Thoracic aorta (tissue), 2 donors: ENCODE measurements at regions not wholly inside any gene's neighbourhood (a gene's known extent, or its start where the extent isn't known, plus 50 kb on each side); places are given as distances from the start of the nearest gene placed in this dataset.

ENCODE experiments used
- ATAC-seq: fragments of 150-250 bp; one replicate; pipeline ENCODE4 v1.8.0; 2017; ENCODE audit warnings: low read depth; ENCODE audit not compliant: insufficient number of reproducible peaks, low FRiP score
- DNase-seq: peaks from one replicate; pipeline ENCODE4 v3.0.0-alpha.2; 2020; ENCODE audit warnings: low spot score
- H3K27ac ChIP-seq, 2 donors: fragments of 200-600 bp; sonication (generic); 1 replicate in 1 of 2; 2 replicates in 1 of 2; pipeline ENCODE4 v1.5.1; 2016; ENCODE audit warnings: mild to moderate bottlenecking in 2 of 2, moderate library complexity in 2 of 2
- H3K27me3 ChIP-seq: fragments of 200-600 bp; sonication (generic); replicated peaks from 2 replicates; pipeline ENCODE4 v1.6.0; 2016; ENCODE audit warnings: mild to moderate bottlenecking; ENCODE audit not compliant: insufficient read depth
- H3K36me3 ChIP-seq: fragments of 200-600 bp; sonication (generic); one replicate; pipeline ENCODE4 v1.5.1; 2016
- H3K4me1 ChIP-seq, 2 donors: fragments of 200-600 bp; sonication (generic); 1 replicate in 1 of 2; 2 replicates in 1 of 2; pipeline versions ENCODE4 v1.5.1 to v1.6.0; 2016; ENCODE audit warnings: low read depth in 2 of 2, mild to moderate bottlenecking in 1 of 2; ENCODE audit not compliant: control insufficient read depth in 1 of 2
- H3K4me3 ChIP-seq: fragments of 200-600 bp; sonication (generic); 2 replicates; pipeline ENCODE4 v1.5.1; 2016; ENCODE audit warnings: mild to moderate bottlenecking
- H3K9me3 ChIP-seq: fragments of 200-600 bp; sonication (generic); 2 replicates; pipeline ENCODE4 v1.5.1; 2016
- CTCF ChIP-seq: fragments of 200-600 bp; sonication (generic); IDR thresholded peaks from one replicate; pipeline ENCODE4 v1.5.1; 2019; ENCODE audit warnings: antibody characterized with exemption

- H3K4me3 ChIP-seq = no peak overlapping the region
- no peaks in the 10 kb centered on the region for H3K4me1 ChIP-seq
- no peaks in the 10 kb centered on the region for H3K9me3 ChIP-seq
- H3K27ac ChIP-seq = no peak overlapping the region
- no peaks in the 10 kb centered on the region for H3K27me3 ChIP-seq
- no peak for TF ChIP-seq CTCF
- ATAC-seq = no peak
- H3K36me3 ChIP-seq = no peaks in the 10 kb centered on the region
- no peak for DNase-seq
Observed at GRCh38 chr13:81683521-81683920, 1342.6 kb upstream of the SPRY2 start.

GRCh38 chr13:81682081-81682630 lies 1341.2 kb upstream of the SPRY2 start:
- H3K4me1 ChIP-seq = no peaks in the 10 kb centered on the region
- ATAC-seq = no peak

GRCh38 chr13:81677857-81678256 lies 1336.9 kb upstream of the SPRY2 start:
- TF ChIP-seq CTCF = no peak
- H3K9me3 ChIP-seq = peaks cover 7% of the 10 kb centered on the region
- H3K27ac ChIP-seq = no peak overlapping the region
- no peaks in the 10 kb centered on the region for H3K4me1 ChIP-seq
- DNase-seq = no peak
- H3K4me3 ChIP-seq = no peak overlapping the region
- no peak for ATAC-seq
- no peaks in the 10 kb centered on the region for H3K36me3 ChIP-seq
- no peaks in the 10 kb centered on the region for H3K27me3 ChIP-seq

More at GRCh38 chr13:81682081-81682630, 1341.2 kb upstream of the SPRY2 start:
- DNase-seq = no peak
- Histone ChIP-seq H3K4me3 (no peak overlapping the region), H3K27ac (no peak overlapping the region), H3K27me3 (no peaks in the 10 kb centered on the region), H3K9me3 (peaks cover 7% of the 10 kb centered on the region), H3K36me3 (no peaks in the 10 kb centered on the region)
- no peak for TF ChIP-seq CTCF

- DNase-seq = no peak
- Histone ChIP-seq H3K36me3 (no peaks in the 10 kb centered on the region), H3K4me1 (no peaks in the 10 kb centered on the region), H3K27me3 (no peaks in the 10 kb centered on the region), H3K4me3 (no peak overlapping the region), H3K9me3 (peaks cover 7% of the 10 kb centered on the region), H3K27ac (no peak overlapping the region)
- ATAC-seq = no peak
- TF ChIP-seq CTCF = no peak
Observed at GRCh38 chr13:81676008-81676407, 1335.1 kb upstream of the SPRY2 start.

GRCh38 chr13:81671064-81671463 lies 1330.1 kb upstream of the SPRY2 start:
- Histone ChIP-seq H3K4me3 (no peak overlapping the region), H3K27ac (no peak overlapping the region), H3K27me3 (no peaks in the 10 kb centered on the region), H3K9me3 (no peaks in the 10 kb centered on the region), H3K4me1 (no peaks in the 10 kb centered on the region), H3K36me3 (no peaks in the 10 kb centered on the region)
- ATAC-seq = no peak
- DNase-seq = no peak
- TF ChIP-seq CTCF = no peak
